Hepatocyte (in vitro differentiated cells): ENCODE measurements at regions not wholly inside any gene's neighbourhood (a gene's known extent, or its start where the extent isn't known, plus 50 kb on each side); places are given as distances from the start of the nearest gene placed in this dataset.

Experiments used
- CTCF ChIP-seq: fragments of 200-600 bp; sonication (generic); IDR thresholded peaks from 2 replicates; pipeline ENCODE4 v1.5.1; 2016; ENCODE audit warnings: antibody characterized with exemption, mild to moderate bottlenecking; ENCODE audit not compliant: poor library complexity
- EZH2 ChIP-seq: fragments of 200-600 bp; sonication (generic); IDR thresholded peaks from 2 replicates; pipeline ENCODE4 v1.6.1; 2016; ENCODE audit warnings: antibody characterized with exemption, mild to moderate bottlenecking, borderline replicate concordance
- EZH2phosphoT487 ChIP-seq: fragments of 200-600 bp; sonication (generic); IDR thresholded peaks from one replicate; pipeline ENCODE4 v1.6.1; 2018; ENCODE audit warnings: antibody characterized with exemption, mild to moderate bottlenecking, low read depth, moderate library complexity; ENCODE audit not compliant: unreplicated experiment, severe bottlenecking

GRCh38 chr10:23780331-23780730 is 341.5 kb downstream of the OTUD1 start:
- TF ChIP-seq EZH2phosphoT487 (no peak), CTCF (no peak), EZH2 (no peak)
